B cell (primary cell): ENCODE measurements at regions not wholly inside any gene's neighbourhood (a gene's known extent, or its start where the extent isn't known, plus 50 kb on each side); places are given as distances from the start of the nearest gene placed in this dataset.

Experiments used
- CTCF ChIP-seq: fragments of 200-600 bp; IDR thresholded peaks from one replicate; pipeline ENCODE4 v1.8.0; 2022; ENCODE audit warnings: antibody characterized with exemption, mild to moderate bottlenecking
- EZH2 ChIP-seq: IDR thresholded peaks from 2 replicates; pipeline ENCODE4 v1.6.1; 2012; ENCODE audit warnings: borderline replicate concordance, low read depth, mild to moderate bottlenecking, moderate library complexity, low read length; ENCODE audit not compliant: insufficient read depth, poor library complexity, severe bottlenecking

DNA sequence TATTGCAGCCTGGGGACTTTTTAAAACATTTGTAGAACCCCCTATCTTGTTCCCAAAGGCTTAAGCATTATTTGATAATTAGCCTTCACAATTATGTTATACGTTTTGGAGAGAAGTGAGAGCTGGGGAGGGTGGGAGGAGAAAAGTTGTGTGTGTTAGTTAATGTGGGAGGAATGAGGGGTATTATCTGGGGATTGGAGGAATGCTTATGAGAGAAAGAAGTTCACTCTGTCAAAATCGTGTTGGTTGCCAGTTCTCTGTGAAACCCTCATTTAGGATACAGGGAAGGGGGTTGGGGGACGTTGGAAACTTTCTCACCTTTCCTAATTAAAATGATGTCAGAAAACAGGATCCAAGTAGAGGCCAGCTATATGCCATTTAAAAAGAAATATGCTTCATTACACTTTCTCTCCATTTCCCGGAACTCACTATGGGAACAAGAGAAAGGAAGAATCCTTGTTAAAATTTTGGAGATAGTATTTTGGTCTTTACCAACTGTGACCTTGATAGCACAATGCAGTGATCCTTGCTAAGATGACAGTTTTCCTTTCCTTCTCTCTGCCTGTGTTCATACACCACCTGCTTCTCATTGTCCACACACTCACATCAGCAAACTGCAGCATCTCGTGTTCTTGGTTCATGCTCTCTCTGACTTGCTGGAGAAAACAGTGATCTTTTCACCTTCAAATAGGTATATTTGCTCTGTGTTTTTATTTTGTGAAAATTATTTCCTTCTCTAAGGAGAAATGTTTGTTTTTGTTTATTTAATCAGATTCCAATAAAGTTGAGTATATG, 336.7 kb upstream of the CLINT1 start:
- no peak for TF ChIP-seq EZH2
- no peak for TF ChIP-seq CTCF
